B cell (primary cell): ENCODE measurements at regions not wholly inside any gene's neighbourhood (a gene's known extent, or its start where the extent isn't known, plus 50 kb on each side); places are given as distances from the start of the nearest gene placed in this dataset.

Experiments
- CTCF ChIP-seq: fragments of 200-600 bp; IDR thresholded peaks from one replicate; pipeline ENCODE4 v1.8.0; 2022; ENCODE audit warnings: antibody characterized with exemption, mild to moderate bottlenecking
- EZH2 ChIP-seq: IDR thresholded peaks from 2 replicates; pipeline ENCODE4 v1.6.1; 2012; ENCODE audit warnings: borderline replicate concordance, low read depth, mild to moderate bottlenecking, moderate library complexity, low read length; ENCODE audit not compliant: insufficient read depth, poor library complexity, severe bottlenecking

GRCh38 chr21:20315042-20315441 is 683.2 kb upstream of the NCAM2 start:
- no peak for TF ChIP-seq CTCF
- TF ChIP-seq EZH2: no peak
